GM18520 (cell line): ENCODE measurements at regions not wholly inside any gene's neighbourhood (a gene's known extent, or its start where the extent isn't known, plus 50 kb on each side); places are given as distances from the start of the nearest gene placed in this dataset.
"Not testable (repeated sequence)": the region's sequence is repeated elsewhere in the genome, so short reads cannot be mapped to it uniquely, and the experiment has no call there.

ENCODE experiments used
- ATAC-seq: cut with Tn5 transposase; IDR thresholded peaks from one replicate; pipeline ENCODE4 v1.9.1; 2021; ENCODE audit not compliant: unreplicated experiment

DNA sequence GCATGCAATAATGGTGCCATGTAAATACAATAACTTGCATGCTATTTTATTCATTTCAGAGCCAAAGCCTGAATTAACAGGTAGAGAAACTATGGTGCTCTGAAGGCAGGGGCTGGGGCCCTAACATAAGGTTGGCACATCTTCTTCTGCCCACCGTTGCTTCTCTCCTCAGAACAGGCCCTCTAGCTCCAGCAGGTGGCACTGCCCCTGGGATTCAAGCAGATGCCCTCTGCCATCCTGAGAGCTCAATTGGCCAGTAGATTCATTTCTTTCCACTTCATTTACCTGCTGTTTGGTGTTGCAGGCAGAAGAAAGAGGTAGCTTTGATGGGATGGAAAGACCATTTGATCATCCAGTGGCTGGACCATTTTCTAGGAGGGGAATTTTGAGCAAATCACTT is 130.5 kb downstream of the FOXB1 start:
- no peak for ATAC-seq

GRCh38 chr15:60135961-60136360 is 131.8 kb downstream of the FOXB1 start:
- no peak for ATAC-seq

GRCh38 chr15:60137711-60138396 is 133.7 kb downstream of the FOXB1 start:
- ATAC-seq, result no peak

GRCh38 chr15:60138397-60138968 is 134.4 kb downstream of the FOXB1 start:
- ATAC-seq, result no peak

DNA sequence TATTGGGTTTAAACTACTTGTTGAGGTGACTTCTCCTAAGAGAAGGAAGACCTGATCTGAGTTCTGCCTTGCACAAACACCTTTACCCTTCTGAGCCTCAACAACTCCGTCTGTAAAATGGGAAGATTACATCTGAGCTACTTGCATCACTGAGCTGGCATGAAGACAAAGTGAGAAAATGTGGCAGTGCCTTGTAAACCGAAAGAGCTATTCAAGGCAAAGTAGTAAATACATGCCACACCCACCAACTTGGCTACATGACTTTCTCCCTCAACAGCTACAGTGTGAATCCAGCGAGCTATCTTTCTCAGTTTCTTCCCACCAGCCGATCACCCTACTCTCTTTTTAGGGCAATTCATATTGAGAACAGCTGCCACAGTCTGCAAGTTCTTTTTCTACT is 148.3 kb downstream of the FOXB1 start:
- no peak for ATAC-seq

GRCh38 chr15:60154764-60155325 is 150.7 kb downstream of the FOXB1 start:
- no peak for ATAC-seq

- ATAC-seq, result no peak
Measured at GRCh38 chr15:60155661-60156060, 151.6 kb downstream of the FOXB1 start.

DNA sequence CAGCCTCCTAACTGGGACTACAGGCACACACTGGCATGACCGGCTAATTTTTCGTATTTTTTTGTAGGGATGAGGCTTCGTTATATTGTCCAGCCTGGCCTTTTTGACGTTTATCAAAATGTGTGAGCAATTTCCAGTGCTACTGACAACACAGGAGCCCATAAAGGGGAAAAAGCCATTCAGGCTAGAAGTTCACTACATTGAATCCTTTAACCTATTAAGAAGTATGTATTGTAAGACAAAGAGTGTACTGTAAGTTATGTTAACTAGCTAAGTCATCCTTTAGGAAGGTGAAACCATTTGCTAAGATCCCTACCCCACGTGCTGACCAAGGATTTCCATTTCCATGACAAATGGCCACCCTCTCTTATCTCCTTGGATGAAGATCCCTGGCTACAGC is 156.8 kb downstream of the FOXB1 start:
- ATAC-seq, result no peak

DNA sequence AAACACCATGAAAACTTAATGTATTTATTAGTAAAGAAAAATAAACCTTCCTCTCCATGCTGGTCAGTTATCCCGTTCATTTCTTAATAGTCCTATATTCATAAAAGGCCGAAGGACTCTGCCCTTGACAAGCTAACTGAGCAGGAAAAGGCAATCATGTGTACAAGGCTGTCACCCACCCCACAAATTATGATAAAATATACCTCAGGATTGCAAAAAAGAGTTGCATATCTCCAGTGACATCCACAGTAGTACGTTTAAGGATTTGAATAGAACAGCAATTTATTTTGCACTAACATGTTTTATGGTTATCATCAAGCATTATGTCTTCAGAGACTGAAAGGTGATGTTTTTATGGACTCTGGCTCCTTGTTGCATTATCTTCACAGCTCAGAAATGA is 157.6 kb downstream of the FOXB1 start:
- ATAC-seq, result no peak

GRCh38 chr15:60162251-60162967 is 158.3 kb downstream of the FOXB1 start:
- no peak for ATAC-seq

DNA sequence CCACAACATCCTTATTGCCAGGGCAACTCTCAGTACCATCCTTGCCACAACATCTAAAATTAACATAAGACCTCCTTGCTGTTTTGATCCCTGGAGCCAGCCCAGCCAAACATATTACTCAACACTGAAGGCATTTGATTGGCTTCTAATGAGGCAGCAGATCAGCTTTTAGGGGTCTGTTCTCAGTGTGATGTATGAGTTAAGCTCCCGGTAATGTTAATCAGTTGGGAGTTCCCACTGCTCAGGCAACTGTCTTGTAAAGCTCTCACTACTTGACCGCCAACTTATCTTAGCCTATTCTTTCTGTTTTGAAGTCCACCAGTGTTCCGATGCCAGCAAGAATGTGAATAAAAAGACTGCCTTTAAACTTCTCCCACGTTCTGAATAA is 158.9 kb downstream of the FOXB1 start:
- no peak for ATAC-seq

DNA sequence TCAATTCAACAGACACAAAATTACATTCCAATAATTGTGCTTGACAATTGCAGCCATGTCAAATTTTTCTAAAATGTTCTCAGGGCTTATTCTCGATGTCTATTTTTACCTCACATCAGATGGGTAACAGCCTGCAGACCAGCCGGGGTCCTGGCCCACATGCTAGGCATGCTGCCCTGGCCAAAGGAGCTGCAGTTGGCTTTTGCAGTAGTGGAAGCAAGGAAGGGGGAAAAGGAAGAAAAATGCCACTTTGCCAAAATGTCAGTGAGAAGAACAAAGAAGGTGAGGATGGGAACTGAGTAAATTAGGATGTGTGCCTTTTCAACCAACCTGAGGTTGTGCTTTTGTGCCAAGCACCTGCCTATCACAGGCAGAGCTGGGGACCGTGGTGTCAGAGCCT is 161.0 kb downstream of the FOXB1 start:
- ATAC-seq, result no peak

DNA sequence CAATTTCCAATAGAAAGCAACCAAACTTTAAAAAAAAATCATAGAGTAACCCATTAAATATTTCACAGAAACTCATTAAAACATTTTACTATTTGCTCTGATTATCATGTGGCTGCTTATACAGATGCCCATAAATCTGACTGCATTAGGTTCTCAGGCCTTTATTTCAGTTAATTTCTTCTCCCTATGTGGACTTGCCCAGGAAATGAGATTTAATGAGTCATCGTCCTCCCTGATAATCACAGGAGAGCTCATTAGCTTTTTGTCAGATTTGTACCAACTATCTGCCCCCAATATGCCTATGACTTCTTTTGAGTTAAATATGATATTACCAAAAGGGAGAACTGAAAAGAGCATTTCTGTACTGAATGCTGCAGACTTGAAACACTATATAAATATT is 168.0 kb downstream of the FOXB1 start:
- ATAC-seq, result no peak

- no peak for ATAC-seq
Measured at GRCh38 chr15:60179786-60180391, 175.8 kb downstream of the FOXB1 start.

GRCh38 chr15:60181957-60182356 is 177.8 kb downstream of the FOXB1 start:
- not testable (repeated sequence) for ATAC-seq

DNA sequence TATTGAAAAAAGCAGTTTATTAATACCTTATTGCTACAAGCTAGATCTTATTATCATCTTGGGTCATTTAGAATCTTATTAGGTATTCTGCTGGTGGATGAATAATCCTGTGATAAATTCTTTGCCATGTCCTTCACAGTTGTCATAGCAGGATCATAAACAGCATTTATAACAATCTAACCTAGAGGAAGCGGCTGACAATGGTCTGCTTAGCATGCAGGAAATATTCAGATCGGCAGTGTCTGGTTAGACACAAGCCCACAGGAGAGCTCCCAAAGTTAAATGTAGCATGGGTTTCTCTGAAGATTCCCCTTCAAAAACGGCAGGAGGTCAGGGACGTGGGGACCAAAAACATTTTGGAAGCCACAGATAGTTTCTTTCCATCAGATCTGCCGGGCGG is 179.3 kb downstream of the FOXB1 start:
- ATAC-seq, result no peak

- no peak for ATAC-seq
Measured at GRCh38 chr15:60184579-60184978, 180.5 kb downstream of the FOXB1 start.

DNA sequence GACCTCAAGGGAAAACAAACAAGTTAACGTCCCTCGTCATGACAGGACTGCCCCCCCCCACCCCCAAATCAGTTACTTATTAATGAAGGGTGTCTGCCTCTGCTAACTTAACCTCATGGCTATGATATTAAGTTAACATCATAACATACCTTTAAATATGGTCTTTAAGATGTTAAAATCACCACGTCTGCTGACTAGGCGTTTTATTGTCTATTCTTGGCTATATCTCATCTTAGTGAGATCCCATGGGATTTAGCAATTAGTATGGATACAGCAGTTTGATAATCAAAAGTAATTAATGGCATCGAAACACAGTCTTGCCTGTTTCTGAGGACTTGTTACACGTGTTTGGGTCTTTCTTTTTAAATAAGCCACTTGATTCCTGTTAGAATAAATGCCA is 186.9 kb downstream of the FOXB1 start:
- no peak for ATAC-seq

DNA sequence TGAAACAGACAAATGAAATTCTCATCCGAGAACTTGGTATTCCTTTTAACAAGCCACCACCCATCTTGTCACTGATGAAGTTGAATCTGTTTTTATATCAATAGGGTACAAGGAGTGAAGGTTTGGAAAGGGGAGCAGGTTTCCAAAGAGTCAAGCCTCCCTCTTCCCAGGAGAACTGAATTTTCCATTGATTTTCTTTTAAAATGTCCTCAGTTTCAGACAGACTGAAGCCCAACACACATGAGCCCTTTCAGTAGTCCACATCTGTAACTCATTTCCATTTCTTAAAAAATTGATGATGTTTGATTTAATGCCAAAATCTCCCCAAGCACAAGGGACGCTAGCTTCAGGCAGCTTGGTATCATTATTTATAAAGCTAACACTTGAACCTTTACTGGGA is 187.7 kb downstream of the FOXB1 start:
- no peak for ATAC-seq

GRCh38 chr15:60195611-60196010 is 191.5 kb downstream of the FOXB1 start:
- no peak for ATAC-seq

- no peak for ATAC-seq
Measured at GRCh38 chr15:60204131-60204885, 193.5 kb downstream of the ANXA2 start.
